AG08396 (cell line): ENCODE measurements at regions not wholly inside any gene's neighbourhood (a gene's known extent, or its start where the extent isn't known, plus 50 kb on each side); places are given as distances from the start of the nearest gene placed in this dataset.

ENCODE experiments used
- DNase-seq: peaks from one replicate; pipeline ENCODE4 v3.0.0; 2012; ENCODE audit warnings: low spot score, mixed read lengths

GRCh38 chr2:238789317-238789806 lies 58.5 kb upstream of the TWIST2 start:
- DNase-seq: no peak

DNA sequence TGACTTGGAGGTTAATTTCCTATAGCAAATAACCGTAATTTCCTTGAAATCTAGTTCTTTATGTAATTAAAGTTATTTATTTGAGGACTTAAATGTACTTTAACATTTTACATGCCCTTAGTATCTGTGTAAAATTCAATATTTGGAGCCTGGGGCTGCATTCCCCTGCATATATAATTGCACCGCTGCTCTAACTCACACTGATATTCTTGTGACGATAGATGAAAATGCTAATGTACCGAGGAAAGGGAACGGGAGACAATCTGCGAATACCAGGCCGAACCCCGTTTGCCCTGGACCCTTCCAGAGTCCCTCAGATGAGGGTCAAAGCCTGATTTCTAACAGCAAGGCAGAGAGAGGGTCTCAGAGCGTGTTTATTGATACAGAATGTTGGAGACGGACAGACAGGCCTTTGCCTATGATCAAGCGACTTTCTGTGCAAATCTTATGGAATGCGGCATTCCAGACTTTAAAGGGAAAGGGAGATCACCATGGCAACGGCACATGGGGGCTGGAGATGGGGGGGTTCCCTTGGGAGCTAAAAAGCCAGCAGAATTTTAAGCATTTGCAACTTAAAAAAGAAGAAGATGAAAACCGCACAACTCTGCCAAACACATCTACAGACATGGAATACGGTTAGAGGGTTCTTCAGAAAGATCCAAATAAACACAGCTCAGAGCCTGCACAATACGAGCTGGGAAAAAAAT lies 57.6 kb upstream of the TWIST2 start:
- no peak for DNase-seq

DNA sequence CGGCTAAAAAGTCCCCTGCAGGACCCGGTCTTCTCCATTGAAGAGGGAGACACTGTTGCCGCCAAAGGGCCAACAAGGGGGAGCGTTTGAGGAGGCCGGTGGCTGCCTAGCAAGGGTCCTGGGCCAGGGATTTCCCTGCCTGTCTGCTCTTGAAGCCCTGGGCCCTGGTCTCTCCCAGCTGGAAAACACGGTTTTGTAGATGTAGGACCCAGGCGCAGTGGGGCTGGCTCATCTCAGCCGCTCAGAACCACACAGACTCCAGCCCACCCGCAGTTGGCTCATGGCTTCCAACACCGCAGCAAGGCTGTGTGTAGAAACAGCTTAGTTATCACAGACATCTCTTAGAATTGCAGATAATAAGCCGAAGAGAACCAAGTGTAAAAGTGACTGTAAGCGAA lies 57.1 kb upstream of the TWIST2 start:
- DNase-seq: peak; percentile 16

DNA sequence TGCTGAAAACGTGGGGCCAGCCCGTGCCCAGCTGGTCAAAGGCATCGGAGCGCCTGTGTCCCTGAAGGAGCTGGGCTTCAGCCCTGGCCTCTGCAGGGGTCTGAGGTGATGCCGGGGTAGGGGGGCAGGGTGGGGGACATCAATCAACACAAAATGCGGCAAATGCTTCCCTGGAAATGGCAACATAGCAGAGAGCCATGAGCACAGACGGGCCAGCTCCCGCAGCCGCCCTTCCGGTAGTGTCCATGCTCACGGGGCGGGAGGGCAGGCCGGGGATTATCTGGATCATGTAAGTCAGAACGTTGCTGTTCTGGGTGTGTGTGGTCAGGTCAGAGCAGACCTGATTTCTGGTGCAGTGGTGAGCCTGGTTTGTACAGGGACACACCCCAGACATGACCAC lies 56.5 kb upstream of the TWIST2 start:
- DNase-seq: peak; percentile 22

GRCh38 chr2:238793306-238793705 lies 54.6 kb upstream of the TWIST2 start:
- no peak for DNase-seq

- no peak for DNase-seq
These were observed 54.0 kb upstream of the TWIST2 start for GRCh38 chr2:238793801-238794449.

DNA sequence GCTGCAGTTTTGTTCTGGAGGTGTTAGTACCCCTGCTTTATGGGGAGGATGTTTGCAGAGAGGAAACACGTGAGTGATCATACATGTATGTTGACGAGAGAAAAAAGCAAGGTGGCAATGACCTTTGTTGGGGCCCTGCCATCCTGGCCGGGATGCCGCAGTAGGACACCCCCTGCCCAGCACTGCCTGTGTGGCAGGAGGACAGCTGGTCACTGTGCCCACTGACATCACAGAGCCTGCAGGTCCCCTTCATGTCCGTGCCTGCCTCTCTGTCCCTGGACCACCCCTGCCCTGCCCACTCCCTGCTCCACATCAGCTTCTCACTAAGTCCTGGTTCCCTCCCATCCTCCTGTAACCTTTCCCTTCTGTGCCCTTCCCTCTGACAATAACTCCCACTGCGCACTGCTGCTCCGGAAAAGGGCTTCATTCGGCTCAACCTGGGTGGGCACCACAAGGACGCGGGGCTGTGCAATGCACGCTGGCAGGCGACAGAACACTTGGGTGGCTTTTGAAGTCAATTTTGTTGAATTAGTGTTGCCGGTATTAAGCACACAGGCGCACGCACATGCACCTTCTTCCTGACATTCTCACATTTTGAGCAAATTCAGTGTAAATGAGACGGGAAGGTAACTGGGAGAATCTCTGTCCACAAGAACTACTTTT lies 51.5 kb upstream of the TWIST2 start:
- DNase-seq: no peak

DNA sequence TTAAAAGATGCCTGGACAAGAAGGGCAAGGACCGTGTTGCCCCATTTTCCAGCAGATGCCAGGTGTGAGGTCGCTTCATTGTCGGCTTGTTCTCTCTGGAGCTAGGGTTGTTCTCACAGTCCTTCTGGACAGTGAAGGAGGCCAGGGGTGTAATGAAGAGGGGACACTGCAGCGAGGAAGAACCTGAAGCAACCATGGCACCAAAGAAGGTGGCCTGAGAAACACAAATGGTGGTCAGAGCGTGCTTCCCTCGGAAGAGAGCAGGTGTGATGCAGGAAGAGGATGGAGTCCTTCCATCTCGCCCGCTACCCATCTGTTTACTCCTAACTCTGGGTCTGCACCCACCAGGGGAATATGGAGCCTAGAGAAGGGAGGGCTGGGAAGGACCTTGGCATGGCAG lies 50.3 kb upstream of the TWIST2 start:
- DNase-seq: no peak
